MCF 10A (cell line): ENCODE measurements at regions not wholly inside any gene's neighbourhood (a gene's known extent, or its start where the extent isn't known, plus 50 kb on each side); places are given as distances from the start of the nearest gene placed in this dataset.

Experiments
- BruUV-seq: library from RNA; stranded (reverse); fragments of 400-500 nt; replicated peaks from 2 replicates; lab custom pipeline; 2021; lab: Mats Ljungman, UMichigan
- CTCF ChIA-PET: fragments of 300-600 bp; sonication (Branson Sonifier 250); formaldehyde crosslinking; extraction: SDS; loops from one replicate; lab custom pipeline; 2021; ENCODE audit warnings: antibody characterized with exemption, inconsistent platforms; lab: Yijun Ruan, JAX
- POLR2A ChIA-PET: fragments of 300-600, 350-650 bp; sonication (Branson Sonifier 250); formaldehyde crosslinking; extraction: SDS; loops from one replicate; lab custom pipeline; 2020; ENCODE audit warnings: antibody characterized with exemption, inconsistent platforms; lab: Yijun Ruan, JAX
- DNase-seq: peaks from one replicate; pipeline ENCODE4 v3.0.0-alpha.2; 2018; ENCODE audit not compliant: unreplicated experiment
- H3K27ac Mint-ChIP-seq: one replicate; pipeline ENCODE4 v1.8.0; 2022; ENCODE audit warnings: mild to moderate bottlenecking, low read depth, mixed read lengths; ENCODE audit not compliant: unreplicated experiment
- H3K27me3 Mint-ChIP-seq: one replicate; pipeline ENCODE4 v1.8.0; 2022; ENCODE audit warnings: mixed read lengths; ENCODE audit not compliant: insufficient read depth, unreplicated experiment
- H3K36me3 Mint-ChIP-seq: one replicate; pipeline ENCODE4 v1.8.0; 2022; ENCODE audit warnings: mild to moderate bottlenecking, moderate library complexity, mixed read lengths; ENCODE audit not compliant: insufficient read depth, unreplicated experiment
- H3K4me1 Mint-ChIP-seq: one replicate; pipeline ENCODE4 v1.8.0; 2022; ENCODE audit warnings: mixed read lengths; ENCODE audit not compliant: insufficient read depth, unreplicated experiment
- H3K4me3 Mint-ChIP-seq: one replicate; pipeline ENCODE4 v1.8.0; 2022; ENCODE audit warnings: mild to moderate bottlenecking, moderate library complexity, mixed read lengths; ENCODE audit not compliant: unreplicated experiment
- H3K9me3 Mint-ChIP-seq: one replicate; pipeline ENCODE4 v1.8.0; 2022; ENCODE audit warnings: mixed read lengths; ENCODE audit not compliant: unreplicated experiment
- intact Hi-C: fragments of 100-400 bp; cut with micrococcal nuclease; formaldehyde crosslinking; loops from 2 replicates; pipeline ENCODE4 v1.14.1; 2022
- TF ChIP-seq, protein P1 (sequence below): fragments of 200-600 bp; IDR thresholded peaks from one replicate; pipeline ENCODE4 v1.8.0; 2022; ENCODE audit warnings: antibody characterized with exemption, mild to moderate bottlenecking; ENCODE audit not compliant: unreplicated experiment

DNA sequence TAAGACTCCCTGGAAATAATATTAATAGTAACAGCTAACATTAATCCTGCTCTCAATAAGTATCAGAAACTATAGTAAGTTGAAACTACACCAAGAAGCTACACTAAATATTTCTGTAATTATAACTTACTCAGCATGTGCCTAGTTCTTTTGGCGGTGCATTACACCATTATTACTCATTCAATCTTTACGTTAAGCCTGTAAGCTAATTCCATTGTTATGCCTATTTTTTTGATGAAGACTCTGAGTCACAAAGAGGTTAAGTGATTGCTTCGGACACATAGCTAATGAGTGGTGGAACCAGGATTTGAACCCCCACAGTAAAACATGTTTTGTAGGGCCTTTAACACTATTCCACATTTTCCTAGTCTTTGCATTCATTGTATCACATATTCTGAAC, 111.6 kb downstream of the RASSF10 start:
- TF ChIP-seq, protein P1, sequence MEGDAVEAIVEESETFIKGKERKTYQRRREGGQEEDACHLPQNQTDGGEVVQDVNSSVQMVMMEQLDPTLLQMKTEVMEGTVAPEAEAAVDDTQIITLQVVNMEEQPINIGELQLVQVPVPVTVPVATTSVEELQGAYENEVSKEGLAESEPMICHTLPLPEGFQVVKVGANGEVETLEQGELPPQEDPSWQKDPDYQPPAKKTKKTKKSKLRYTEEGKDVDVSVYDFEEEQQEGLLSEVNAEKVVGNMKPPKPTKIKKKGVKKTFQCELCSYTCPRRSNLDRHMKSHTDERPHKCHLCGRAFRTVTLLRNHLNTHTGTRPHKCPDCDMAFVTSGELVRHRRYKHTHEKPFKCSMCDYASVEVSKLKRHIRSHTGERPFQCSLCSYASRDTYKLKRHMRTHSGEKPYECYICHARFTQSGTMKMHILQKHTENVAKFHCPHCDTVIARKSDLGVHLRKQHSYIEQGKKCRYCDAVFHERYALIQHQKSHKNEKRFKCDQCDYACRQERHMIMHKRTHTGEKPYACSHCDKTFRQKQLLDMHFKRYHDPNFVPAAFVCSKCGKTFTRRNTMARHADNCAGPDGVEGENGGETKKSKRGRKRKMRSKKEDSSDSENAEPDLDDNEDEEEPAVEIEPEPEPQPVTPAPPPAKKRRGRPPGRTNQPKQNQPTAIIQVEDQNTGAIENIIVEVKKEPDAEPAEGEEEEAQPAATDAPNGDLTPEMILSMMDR, result no peak
- H3K27ac Mint-ChIP-seq, result peak overlapping the region; percentile 65
- CTCF ChIA-PET, result interaction anchor here (1.1 to 2.1 kb wide), 6 partner anchors 30 to 265 kb away, joined by 3 to 9 read pairs (median 4); no protein-coding TSS in a partner anchor
- peaks cover 31% of the 10 kb centered on the region for H3K4me1 Mint-ChIP-seq
- no TSS peak for BruUV-seq
- H3K36me3 Mint-ChIP-seq, result no peaks in the 10 kb centered on the region
- POLR2A ChIA-PET, result interaction anchor here (0.9 to 2.4 kb wide), 6 partner anchors 11 to 1054 kb away, joined by 3 to 13 read pairs (median 4); no protein-coding TSS in a partner anchor
- intact Hi-C loops, result no loop called here
- no peaks in the 10 kb centered on the region for H3K27me3 Mint-ChIP-seq
- peak; percentile 81 for DNase-seq
- H3K4me3 Mint-ChIP-seq, result no peak overlapping the region
- peaks cover 16% of the 10 kb centered on the region for H3K9me3 Mint-ChIP-seq

DNA sequence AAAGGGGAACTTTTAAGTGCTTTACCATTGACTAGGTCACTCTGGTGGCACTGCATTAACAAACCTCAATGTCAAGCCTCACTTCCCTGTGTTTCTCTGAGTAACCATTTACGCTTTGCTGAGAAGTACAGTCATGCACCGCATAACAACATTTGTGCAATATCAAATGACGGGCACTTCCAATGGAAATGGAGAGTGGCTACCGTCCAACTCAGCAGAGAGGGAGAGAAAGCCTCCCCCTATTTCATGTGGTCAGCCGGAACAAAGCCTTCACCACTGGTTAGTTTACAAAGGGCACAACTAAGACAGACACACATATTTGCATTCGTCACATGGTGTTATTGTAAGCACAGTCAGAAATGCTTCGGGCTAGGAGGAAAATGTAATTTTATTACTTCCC, 117.3 kb downstream of the RASSF10 start:
- POLR2A ChIA-PET, result interaction anchor here (0.8 kb wide), 1 partner anchor 16 kb away, joined by 4 read pairs; no protein-coding TSS in a partner anchor

DNA sequence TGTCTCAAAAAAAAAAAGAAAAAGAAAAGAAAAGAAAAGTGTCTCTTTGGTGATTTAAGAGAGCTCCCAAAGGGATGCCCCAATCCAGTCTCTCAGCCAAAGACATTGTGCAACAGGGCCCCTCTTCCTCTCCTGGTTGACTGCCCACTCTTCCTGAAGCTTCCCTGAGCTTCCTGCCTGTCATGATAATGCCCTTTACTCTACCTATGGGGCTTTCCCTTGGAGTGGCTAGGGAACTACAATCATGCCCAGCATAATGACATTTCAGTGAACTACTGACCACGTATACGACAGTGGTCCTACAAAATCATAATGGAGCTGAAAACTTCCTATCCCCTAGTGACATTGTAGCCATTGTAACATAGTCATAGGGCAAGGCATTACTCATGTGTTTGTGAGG, 118.0 kb downstream of the RASSF10 start:
- CTCF ChIA-PET, result interaction anchor here (0.5 to 1.3 kb wide), 4 partner anchors 19 to 761 kb away, joined by 3 to 4 read pairs (median 3); no protein-coding TSS in a partner anchor
- H3K36me3 Mint-ChIP-seq, result no peaks in the 10 kb centered on the region
- POLR2A ChIA-PET, result interaction anchor here (0.8 kb wide), 1 partner anchor 17 kb away, joined by 4 read pairs; no protein-coding TSS in a partner anchor

More for the DNA sequence above, 117.3 kb downstream of the RASSF10 start:
- BruUV-seq, result no TSS peak
- Mint-ChIP-seq H3K27ac (peak overlapping the region; percentile 76), H3K4me1 (peaks cover 13% of the 10 kb centered on the region), H3K36me3 (no peaks in the 10 kb centered on the region), H3K27me3 (no peaks in the 10 kb centered on the region), H3K4me3 (peak overlapping the region; percentile 53), H3K9me3 (peaks cover 24% of the 10 kb centered on the region)
- TF ChIP-seq, protein P1, result no peak
- peak; percentile 98 for DNase-seq
- CTCF ChIA-PET, result interaction anchor here (0.6 to 1.3 kb wide), 3 partner anchors 26 to 797 kb away, joined by 3 to 4 read pairs (median 3); no protein-coding TSS in a partner anchor
- intact Hi-C loops, result no loop called here

DNA sequence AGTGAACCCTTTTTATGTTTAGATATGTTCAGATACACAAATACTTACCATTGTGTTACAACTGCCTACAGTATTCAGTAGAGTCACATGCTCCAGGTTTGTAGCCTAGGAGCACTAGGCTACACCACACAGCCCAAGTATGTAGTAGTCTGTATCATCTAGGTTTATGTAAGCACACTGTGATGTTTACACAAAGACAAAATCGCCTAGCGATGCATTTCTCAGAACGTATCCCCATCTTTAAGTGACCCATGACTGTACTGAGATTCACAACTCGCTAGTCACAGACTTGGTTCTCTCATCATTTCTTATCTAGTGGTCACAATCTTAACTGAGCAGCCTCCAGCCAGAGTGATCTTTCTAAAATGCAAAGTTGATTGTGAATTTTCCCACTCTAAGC, 119.2 kb downstream of the RASSF10 start:
- Mint-ChIP-seq H3K4me3 (no peak overlapping the region), H3K4me1 (peaks cover 13% of the 10 kb centered on the region), H3K27me3 (no peaks in the 10 kb centered on the region), H3K36me3 (no peaks in the 10 kb centered on the region), H3K9me3 (peaks cover 18% of the 10 kb centered on the region), H3K27ac (no peak overlapping the region)
- ChIA-PET POLR2A (no interaction called here), CTCF (no interaction called here)
- no peak for DNase-seq
- BruUV-seq, result no TSS peak
- TF ChIP-seq, protein P1, result no peak
- intact Hi-C loops, result no loop called here

More for the DNA sequence above, 118.0 kb downstream of the RASSF10 start:
- Mint-ChIP-seq H3K4me1 (peaks cover 13% of the 10 kb centered on the region), H3K27ac (peak overlapping the region; percentile 76), H3K9me3 (peaks cover 24% of the 10 kb centered on the region), H3K4me3 (no peak overlapping the region), H3K27me3 (no peaks in the 10 kb centered on the region)
- TF ChIP-seq, protein P1, result no peak
- intact Hi-C loops, result no loop called here
- no peak for DNase-seq
- no TSS peak for BruUV-seq
